IMR-90 (cell line): ENCODE measurements at regions not wholly inside any gene's neighbourhood (a gene's known extent, or its start where the extent isn't known, plus 50 kb on each side); places are given as distances from the start of the nearest gene placed in this dataset.

ENCODE experiments used
- ATAC-seq: fragments of 200-7000 bp; cut with Tn5 transposase; 2 replicates; pipeline ENCODE4 v1.9.1; 2020; ENCODE audit warnings: low read depth, mild to moderate bottlenecking, moderate library complexity
- BruUV-seq: library from RNA; stranded (reverse); fragments of 400-500 nt; replicated peaks from 2 replicates; lab custom pipeline; 2021; lab: Mats Ljungman, UMichigan
- CTCF ChIA-PET: fragments of 300-600 bp; formaldehyde crosslinking; extraction: SDS; loops from one replicate; lab custom pipeline; 2021; ENCODE audit warnings: antibody characterized with exemption; lab: Yijun Ruan, JAX
- POLR2A ChIA-PET: fragments of 300-600 bp; sonication (Branson Sonifier 250); formaldehyde crosslinking; loops from one replicate; lab custom pipeline; 2022; ENCODE audit warnings: antibody characterized with exemption; ENCODE audit not compliant: unreplicated experiment; lab: Charles Lee
- DNase-seq: peaks from one replicate; pipeline ENCODE4 v3.0.0; 2013
- H2AFZ ChIP-seq: replicated peaks from 2 replicates; pipeline ENCODE3; 2013; ENCODE audit warnings: low read length, mild to moderate bottlenecking; ENCODE audit not compliant: poor library complexity
- H2AK5ac ChIP-seq: 2 replicates; pipeline ENCODE4 v1.6.1; 2013; ENCODE audit warnings: low read depth, low read length, inconsistent platforms
- H2AK9ac ChIP-seq: replicated peaks from 2 replicates; pipeline ENCODE3; 2013; ENCODE audit warnings: mild to moderate bottlenecking, low read depth, low read length, moderate library complexity; ENCODE audit not compliant: poor library complexity
- H2BK120ac ChIP-seq: 2 replicates; pipeline ENCODE4 v1.6.1; 2013; ENCODE audit warnings: low read depth, low read length, inconsistent platforms
- H2BK15ac ChIP-seq: 3 replicates; pipeline ENCODE4 v1.6.1; 2013; ENCODE audit warnings: low read depth, low read length, inconsistent platforms
- H2BK20ac ChIP-seq: 2 replicates; pipeline ENCODE4 v1.6.1; 2013; ENCODE audit warnings: low read depth, mild to moderate bottlenecking, inconsistent platforms, low read length, moderate library complexity
- H2BK5ac ChIP-seq: 2 replicates; pipeline ENCODE4 v1.6.1; 2013; ENCODE audit warnings: mild to moderate bottlenecking, low read depth, low read length, inconsistent platforms; ENCODE audit not compliant: poor library complexity, severe bottlenecking
- H3K14ac ChIP-seq: replicated peaks from 2 replicates; pipeline ENCODE4 v1.6.1; 2013; ENCODE audit warnings: low read depth, low read length, inconsistent platforms
- H3K18ac ChIP-seq: 2 replicates; pipeline ENCODE4 v1.6.1; 2013; ENCODE audit warnings: low read depth, low read length, control low read depth
- H3K23ac ChIP-seq: 2 replicates; pipeline ENCODE4 v1.6.1; 2013; ENCODE audit warnings: low read depth, low read length, inconsistent platforms
- H3K27ac ChIP-seq: 2 replicates; pipeline ENCODE4 v1.5.1; 2013; ENCODE audit warnings: mild to moderate bottlenecking, control low read depth, low read length; ENCODE audit not compliant: insufficient read depth
- H3K27me3 ChIP-seq: 2 replicates; pipeline ENCODE4 v1.6.1; 2013; ENCODE audit warnings: low read length; ENCODE audit not compliant: control insufficient read depth, insufficient read depth
- H3K36me3 ChIP-seq: 2 replicates; pipeline ENCODE4 v1.6.1; 2013; ENCODE audit warnings: low read length, mixed read lengths; ENCODE audit not compliant: control insufficient read depth, insufficient read depth
- H3K4ac ChIP-seq: 2 replicates; pipeline ENCODE4 v1.6.1; 2013; ENCODE audit warnings: low read depth, low read length, inconsistent platforms
- H3K4me1 ChIP-seq: 2 replicates; pipeline ENCODE4 v1.6.1; 2013; ENCODE audit warnings: low read length, mixed read lengths; ENCODE audit not compliant: control insufficient read depth, insufficient read depth
- H3K4me2 ChIP-seq: 2 replicates; pipeline ENCODE4 v1.6.1; 2013; ENCODE audit warnings: low read depth, mild to moderate bottlenecking, control low read depth, low read length, moderate library complexity
- H3K4me3 ChIP-seq: 2 replicates; pipeline ENCODE4 v1.5.1; 2013; ENCODE audit warnings: low read depth, mild to moderate bottlenecking, control low read depth, low read length, moderate library complexity; ENCODE audit not compliant: insufficient read depth
- H3K56ac ChIP-seq: 2 replicates; pipeline ENCODE4 v1.6.1; 2013; ENCODE audit warnings: low read length, inconsistent platforms; ENCODE audit not compliant: insufficient read depth; ENCODE audit errors: extremely low read depth
- H3K79me1 ChIP-seq, 2 experiments: 2 replicates each; pipeline ENCODE4 v1.6.1; 2013; ENCODE audit warnings: low read length in 2 of 2, inconsistent platforms in 1 of 2, low read depth in 1 of 2
- H3K9ac ChIP-seq: 2 replicates; pipeline ENCODE4 v1.6.1; 2013; ENCODE audit warnings: low read depth, low read length, control low read depth
- H3K9me1 ChIP-seq: 2 replicates; pipeline ENCODE4 v1.6.1; 2013; ENCODE audit warnings: low read length, inconsistent platforms; ENCODE audit not compliant: insufficient read depth
- H3K9me3 ChIP-seq: 2 replicates; pipeline ENCODE4 v1.6.1; 2013; ENCODE audit warnings: low read length; ENCODE audit not compliant: control insufficient read depth, insufficient read depth
- H4K20me1 ChIP-seq: 2 replicates; pipeline ENCODE4 v1.6.1; 2013; ENCODE audit warnings: low read length, inconsistent platforms; ENCODE audit not compliant: insufficient read depth
- H4K5ac ChIP-seq: 2 replicates; pipeline ENCODE4 v1.6.1; 2013; ENCODE audit warnings: mild to moderate bottlenecking, low read depth, low read length, control low read depth
- H4K8ac ChIP-seq, 2 experiments: 2 replicates each; pipeline ENCODE4 v1.6.1; 2013; ENCODE audit warnings: low read depth in 2 of 2, low read length in 2 of 2, control low read depth in 1 of 2, inconsistent platforms in 1 of 2
- H4K91ac ChIP-seq: 2 replicates; pipeline ENCODE4 v1.6.1; 2013; ENCODE audit warnings: low read depth, low read length, inconsistent platforms; ENCODE audit not compliant: insufficient read depth
- BHLHE40 ChIP-seq: fragments of 150-350 bp; IDR thresholded peaks from 2 replicates; pipeline ENCODE4 v1.6.1; 2016; ENCODE audit warnings: mild to moderate bottlenecking, low read depth, low read length
- CEBPB ChIP-seq: IDR thresholded peaks from 2 replicates; pipeline ENCODE4 v1.6.1; 2012; ENCODE audit warnings: low read depth, low read length, improper control_type of control experiment
- CHD1 ChIP-seq: IDR thresholded peaks from 2 replicates; pipeline ENCODE4 v1.6.1; 2012; ENCODE audit warnings: low read depth, low read length, improper control_type of control experiment
- CTCF ChIP-seq: conservative IDR thresholded peaks from 2 replicates; pipeline ENCODE4 v1.5.1; 2012; ENCODE audit warnings: mild to moderate bottlenecking, low read depth, low read length, improper control_type of control experiment
- ELK1 ChIP-seq: fragments of 150-350 bp; IDR thresholded peaks from 2 replicates; pipeline ENCODE4 v1.6.1; 2016; ENCODE audit warnings: low read depth, mild to moderate bottlenecking, low read length, moderate library complexity, borderline replicate concordance
- FOS ChIP-seq: fragments of 150-350 bp; IDR thresholded peaks from 2 replicates; pipeline ENCODE4 v1.6.1; 2016; ENCODE audit warnings: low read depth, low read length
- MAFK ChIP-seq: IDR thresholded peaks from 2 replicates; pipeline ENCODE4 v1.6.1; 2012; ENCODE audit warnings: low read depth, low read length, improper control_type of control experiment
- MAZ ChIP-seq: IDR thresholded peaks from 2 replicates; pipeline ENCODE4 v1.6.1; 2012; ENCODE audit warnings: low read depth, mild to moderate bottlenecking, low read length, improper control_type of control experiment, moderate library complexity, borderline replicate concordance
- MXI1 ChIP-seq: IDR thresholded peaks from 2 replicates; pipeline ENCODE4 v1.6.1; 2012; ENCODE audit warnings: low read depth, mild to moderate bottlenecking, low read length, moderate library complexity, borderline replicate concordance
- NFE2L2 ChIP-seq: fragments of 150-350 bp; IDR thresholded peaks from 2 replicates; pipeline ENCODE4 v1.6.1; 2016; ENCODE audit warnings: low read depth, mild to moderate bottlenecking, low read length
- POLR2A ChIP-seq: IDR thresholded peaks from 2 replicates; pipeline ENCODE4 v1.6.1; 2012; ENCODE audit warnings: mild to moderate bottlenecking, low read depth, low read length
- RAD21 ChIP-seq: IDR thresholded peaks from 2 replicates; pipeline ENCODE4 v1.6.1; 2012; ENCODE audit warnings: low read length, improper control_type of control experiment
- RCOR1 ChIP-seq: IDR thresholded peaks from 2 replicates; pipeline ENCODE4 v1.6.1; 2012; ENCODE audit warnings: mild to moderate bottlenecking, low read length, improper control_type of control experiment; ENCODE audit not compliant: insufficient replicate concordance
- RFX5 ChIP-seq: IDR thresholded peaks from 2 replicates; pipeline ENCODE4 v1.8.0; 2012; ENCODE audit warnings: low read depth, mild to moderate bottlenecking, low read length, moderate library complexity
- SMC3 ChIP-seq: fragments of 150-350 bp; IDR thresholded peaks from 2 replicates; pipeline ENCODE4 v1.6.1; 2016; ENCODE audit warnings: low read depth, mild to moderate bottlenecking, antibody characterized with exemption, low read length, moderate library complexity
- USF2 ChIP-seq: fragments of 150-350 bp; IDR thresholded peaks from 2 replicates; pipeline ENCODE4 v1.6.1; 2017; ENCODE audit warnings: mild to moderate bottlenecking, antibody characterized with exemption, low read length, low read depth
- WGBS, 2 experiments: methylation state at CpG; one replicate each; pipeline versions ENCODE4 v1.1.5 to v1.1.7; 2013; ENCODE audit warnings: missing lambda C conversion rate in 2 of 2; ENCODE audit not compliant: insufficient read length in 1 of 2; ENCODE audit errors: extremely low coverage in 2 of 2; 5-methylcytosine and 5-hydroxymethylcytosine counted together
- dilution Hi-C: fragments of 300-500 bp; cut with HindIII; formaldehyde crosslinking; loops from one replicate; pipeline ENCODE4 v1.14.3; 2018; ENCODE audit warnings: low sequenced_read_pairs; ENCODE audit not compliant: unreplicated experiment
- in situ Hi-C: fragments of 300-500 bp; cut with MboI; formaldehyde crosslinking; loops from 3 replicates; pipeline ENCODE4 v1.14.3; 2019; ENCODE audit warnings: low sequenced_read_pairs, inconsistent platforms, mixed read lengths
- intact Hi-C: fragments of 100-400 bp; cut with micrococcal nuclease; formaldehyde crosslinking; loops from 2 replicates; pipeline ENCODE4 v1.10.0; 2022

- no peak overlapping the region for H4K5ac ChIP-seq
- H3K27me3 ChIP-seq, result no peaks in the 10 kb centered on the region
- H3K4ac ChIP-seq, result no peak overlapping the region
- no peak overlapping the region for H2AFZ ChIP-seq
- peaks cover 6% of the 10 kb centered on the region; the same call in 1 of the 2 replicates for H3K9me3 ChIP-seq
- H3K27ac ChIP-seq, result no peak overlapping the region
- H3K18ac ChIP-seq, result no peak overlapping the region
- H4K8ac ChIP-seq, result no peak overlapping the region
- no peak overlapping the region for H2BK120ac ChIP-seq
- H3K79me1 ChIP-seq, result no peaks in the 10 kb centered on the region
- H3K9ac ChIP-seq, result no peak overlapping the region
- DNase-seq (no peak), ATAC-seq (no peak)
- WGBS, 2 experiments, result no CpG with 5 or more reads among the region's 2 CpGs
- ChIA-PET POLR2A (no interaction called here), CTCF (no interaction called here)
- H3K4me3 ChIP-seq, result no peak overlapping the region
- intact Hi-C loops (no loop called here), in situ Hi-C loops (no loop called here), dilution Hi-C loops (no loop called here)
- H2BK5ac ChIP-seq, result no peak overlapping the region
- H3K36me3 ChIP-seq, result no peaks in the 10 kb centered on the region
- no peak overlapping the region for H2AK9ac ChIP-seq
- H3K14ac ChIP-seq, result no peak overlapping the region
- BruUV-seq, result no TSS peak
- H3K4me2 ChIP-seq, result no peak overlapping the region
- no peak overlapping the region for H2BK15ac ChIP-seq
- no peaks in the 10 kb centered on the region for H3K9me1 ChIP-seq
- H3K56ac ChIP-seq, result no peak overlapping the region
- peaks cover 4% of the 10 kb centered on the region; the same call in 1 of the 2 replicates for H3K4me1 ChIP-seq
- no peaks in the 10 kb centered on the region for H4K20me1 ChIP-seq
- no peak overlapping the region for H2BK20ac ChIP-seq
- no peak overlapping the region for H3K23ac ChIP-seq
- no peak for TF ChIP-seq MAZ
- TF ChIP-seq USF2, result no peak
- TF ChIP-seq RAD21, result no peak
- TF ChIP-seq RFX5, result no peak
- TF ChIP-seq BHLHE40, result no peak
- no peak for TF ChIP-seq MXI1
- TF ChIP-seq CTCF, result no peak
- no peak for TF ChIP-seq MAFK
- no peak for TF ChIP-seq RCOR1
- no peak for TF ChIP-seq CHD1
- no peak for TF ChIP-seq CEBPB
- TF ChIP-seq NFE2L2, result no peak
- no peak for TF ChIP-seq POLR2A
- TF ChIP-seq SMC3, result no peak
- TF ChIP-seq FOS, result no peak
- TF ChIP-seq ELK1, result no peak
- no peak overlapping the region for H4K91ac ChIP-seq
- no peak overlapping the region for H2AK5ac ChIP-seq
These were observed 291.1 kb downstream of the NR2F1-AS1 start for GRCh38 chr5:93289942-93290341.
